ENCODE measurements at regions not wholly inside any gene's neighbourhood (a gene's known extent, or its start where the extent isn't known, plus 50 kb on each side); places are given as distances from the start of the nearest gene placed in this dataset.

GRCh38 chr5:93107805-93108520 is 473.1 kb downstream of the NR2F1-AS1 start:
- no peak for TF ChIP-seq POLR2A (IDR thresholded peaks at IDR 0.05; ENCODE audit: low read length)
- TF ChIP-seq GATA1 (IDR thresholded peaks at IDR 0.05; ENCODE audit: low read depth, low read length) = no peak
